Stimulated activated CD4-positive, alpha-beta T cell treated with anti-CD3 and anti-CD28 coated beads, Interleukin-2, amount 100 ng/mL, for 48 hours (primary cell): ENCODE measurements at regions not wholly inside any gene's neighbourhood (a gene's known extent, or its start where the extent isn't known, plus 50 kb on each side); places are given as distances from the start of the nearest gene placed in this dataset.
"Not testable (repeated sequence)": the region's sequence is repeated elsewhere in the genome, so short reads cannot be mapped to it uniquely, and the experiment has no call there.

Source experiments
- DNase-seq, 2 donors: peaks; one replicate each; pipeline ENCODE4 v3.0.0-alpha.2; 2020

DNA sequence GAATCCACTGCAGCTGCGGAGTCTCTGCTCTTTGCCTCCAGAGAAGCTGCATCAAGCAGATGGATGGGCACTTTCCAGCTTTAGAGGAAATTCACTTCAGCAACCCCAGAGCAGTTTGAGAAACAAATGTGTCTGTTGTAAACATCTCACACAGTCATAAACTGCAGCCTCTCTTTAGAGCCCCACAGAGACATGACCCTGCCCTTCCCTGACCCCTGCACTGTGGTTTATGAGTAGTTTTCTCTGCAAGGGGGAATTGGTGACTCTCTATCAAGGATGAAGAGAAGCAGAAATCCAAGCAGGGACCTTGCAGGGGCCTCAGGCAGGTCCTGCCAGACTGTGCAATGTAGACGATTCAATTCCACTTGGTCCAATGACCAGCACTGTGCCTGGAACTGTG, 160.2 kb downstream of the SH2D4B start:
- DNase-seq, result no peak

GRCh38 chr10:80699602-80700039, 161.9 kb downstream of the SH2D4B start:
- DNase-seq, result peak; percentile 78 to 80

DNA sequence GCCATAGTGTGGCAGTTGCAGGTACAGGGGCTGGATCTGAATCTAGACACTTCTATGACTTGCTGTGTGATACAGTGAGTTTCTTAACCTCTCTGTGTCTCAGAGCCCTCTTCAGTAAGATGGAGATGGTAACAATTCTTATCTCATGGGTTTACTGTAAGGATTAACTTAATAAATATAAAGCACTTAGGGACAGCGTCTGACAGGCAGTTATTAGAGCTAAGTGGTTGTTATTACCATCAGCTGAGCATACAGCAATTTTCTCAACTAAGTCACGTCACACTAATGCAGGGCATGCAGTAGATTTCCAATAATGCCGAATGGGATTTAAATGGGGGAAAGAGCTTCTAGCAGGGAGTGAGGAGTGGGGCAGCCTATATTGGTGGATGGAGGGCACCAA, 162.6 kb downstream of the SH2D4B start:
- no peak for DNase-seq

GRCh38 chr10:80700760-80701444, 163.2 kb downstream of the SH2D4B start:
- no peak for DNase-seq

- DNase-seq, result no peak
Measured at GRCh38 chr10:80701706-80702105, 164.0 kb downstream of the SH2D4B start.

DNA sequence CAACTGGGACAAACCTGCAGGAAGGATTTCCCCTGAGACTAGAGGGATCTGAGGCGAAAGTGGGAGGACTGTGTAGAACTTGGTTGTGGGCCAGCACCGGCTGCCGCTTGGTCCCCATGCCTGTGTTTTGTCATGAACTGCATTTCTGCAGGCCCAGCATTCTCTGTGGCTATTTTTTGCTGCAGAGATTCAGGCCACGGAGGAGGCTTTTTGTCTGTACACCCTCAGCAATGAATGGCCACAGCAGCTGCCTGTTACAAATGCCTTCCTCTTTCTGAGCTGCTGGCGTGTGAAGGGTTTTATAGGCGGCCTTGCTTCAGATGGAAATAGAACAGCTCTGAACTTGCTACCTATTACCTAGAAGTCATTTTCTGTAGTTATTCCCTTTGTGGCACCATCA, 164.4 kb downstream of the SH2D4B start:
- DNase-seq, result no peak

GRCh38 chr10:80705899-80706298, 168.2 kb downstream of the SH2D4B start:
- DNase-seq, result no peak

DNA sequence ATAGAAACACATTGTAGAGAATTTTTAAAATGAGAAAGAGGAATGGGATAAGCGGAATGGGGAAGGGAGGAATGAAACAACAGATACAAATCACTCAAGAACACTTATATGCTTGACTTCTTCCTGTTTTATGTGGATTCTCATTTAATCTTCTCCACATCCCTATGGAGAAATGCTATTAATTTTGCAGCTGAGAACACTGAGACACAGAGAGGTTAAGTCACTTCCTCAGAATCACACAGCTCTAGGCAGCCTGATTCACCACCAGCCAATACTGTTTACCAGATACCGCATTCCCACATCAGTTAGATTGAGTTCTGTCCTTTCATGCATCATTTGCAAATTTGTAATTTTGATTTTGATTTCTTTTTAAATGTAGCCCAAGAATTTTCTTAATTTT, 170.5 kb downstream of the SH2D4B start:
- DNase-seq, result no peak

DNA sequence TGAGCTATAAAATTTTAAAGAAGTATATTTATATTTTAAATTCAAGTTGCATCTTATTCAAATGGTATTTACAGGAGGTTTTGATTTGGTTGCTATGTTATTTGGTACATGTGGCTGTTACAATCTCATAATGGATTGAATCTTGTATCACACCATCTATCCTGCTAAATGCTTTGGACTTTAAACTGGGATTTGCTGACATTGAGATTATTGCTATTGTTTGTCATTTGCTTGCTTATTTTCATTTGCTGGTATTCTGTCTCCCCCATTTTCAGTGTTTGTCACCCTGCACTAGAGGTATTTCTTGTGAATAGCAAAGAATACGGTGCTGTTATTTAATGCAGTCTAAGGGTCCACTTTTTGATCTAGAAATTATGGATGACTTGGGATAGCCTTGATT, 171.1 kb downstream of the SH2D4B start:
- DNase-seq, result no peak

DNA sequence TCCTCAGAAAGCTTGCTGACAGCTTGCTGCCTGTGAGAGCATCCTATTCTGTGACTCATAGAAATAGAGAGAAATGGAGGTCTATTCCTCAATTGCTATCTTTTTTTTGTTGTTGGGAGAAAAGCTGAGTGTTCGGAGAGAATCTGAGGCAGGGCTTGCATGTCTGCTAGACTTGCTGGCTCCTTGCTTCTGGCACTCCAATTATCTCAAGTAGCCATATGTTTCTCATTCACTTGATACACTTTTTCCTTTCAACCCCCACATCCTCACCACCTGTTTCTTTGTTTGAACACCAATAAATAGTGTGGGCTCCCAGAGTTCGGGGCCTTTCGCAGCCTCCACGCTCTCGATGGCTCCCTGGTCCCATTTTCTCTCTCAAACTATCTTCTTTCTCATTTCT, 172.2 kb downstream of the SH2D4B start:
- no peak for DNase-seq

- DNase-seq, result no peak
Measured at GRCh38 chr10:80713398-80713928, 175.8 kb downstream of the SH2D4B start.

DNA sequence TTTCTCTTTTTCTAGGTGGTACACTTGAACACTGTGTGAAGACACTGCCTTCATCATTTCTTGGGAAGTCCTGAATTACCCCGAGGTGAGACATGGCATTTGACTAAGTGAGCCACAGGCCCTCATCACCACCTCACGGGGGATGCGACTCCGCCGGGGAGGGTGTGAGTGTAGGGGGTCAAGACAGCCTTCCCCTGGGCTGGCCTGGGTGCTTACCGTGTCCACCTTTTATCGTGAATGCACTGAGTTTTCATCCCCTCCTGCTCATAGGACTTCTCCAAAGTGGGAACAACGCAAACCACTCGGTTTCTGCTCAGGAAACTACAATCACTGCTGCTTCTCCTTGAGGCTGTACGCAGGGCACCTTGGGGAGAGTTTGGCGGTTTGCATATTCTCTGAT, 176.9 kb downstream of the SH2D4B start:
- DNase-seq, result no peak

GRCh38 chr10:80718024-80718423, 180.3 kb downstream of the SH2D4B start:
- DNase-seq, result no peak

DNA sequence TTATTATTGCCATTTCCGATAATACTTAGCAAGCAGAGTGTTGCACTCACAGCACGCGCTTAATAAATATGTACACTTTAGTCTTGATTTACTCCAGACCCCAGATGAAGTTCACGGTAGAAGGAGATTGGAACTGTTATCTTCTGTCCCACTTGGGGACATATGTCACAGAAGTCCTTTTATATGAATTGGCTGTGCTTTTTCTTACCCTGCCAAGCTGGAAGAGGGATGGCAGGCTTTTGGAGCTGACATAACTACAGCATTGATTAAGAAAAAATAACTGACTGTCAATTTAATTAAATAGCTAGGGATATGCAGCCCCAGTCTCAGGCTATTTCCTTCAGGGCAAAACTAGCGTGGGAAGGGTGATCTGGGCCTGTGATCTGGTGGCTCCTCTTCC, 182.2 kb downstream of the SH2D4B start:
- DNase-seq, result no peak

- no peak for DNase-seq
Measured at GRCh38 chr10:80720549-80720948, 182.8 kb downstream of the SH2D4B start.

DNA sequence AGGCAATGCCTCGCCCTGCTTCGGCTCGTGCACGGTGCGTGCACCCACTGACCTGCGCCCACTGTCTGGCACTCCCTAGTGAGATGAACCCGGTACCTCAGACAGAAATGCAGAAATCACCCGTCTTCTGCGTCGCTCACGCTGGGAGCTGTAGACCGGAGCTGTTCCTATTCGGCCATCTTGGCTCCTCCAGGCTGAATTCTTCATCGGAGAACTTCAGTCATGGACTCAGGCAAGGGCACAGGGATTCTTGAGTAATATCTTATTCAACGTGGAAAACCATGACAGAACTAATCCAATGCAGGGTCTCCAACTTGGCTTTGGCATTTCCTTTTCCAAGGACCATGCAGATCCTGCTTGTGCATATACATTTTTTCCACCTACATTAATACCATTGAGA, 190.7 kb downstream of the SH2D4B start:
- not testable (repeated sequence) for DNase-seq

DNA sequence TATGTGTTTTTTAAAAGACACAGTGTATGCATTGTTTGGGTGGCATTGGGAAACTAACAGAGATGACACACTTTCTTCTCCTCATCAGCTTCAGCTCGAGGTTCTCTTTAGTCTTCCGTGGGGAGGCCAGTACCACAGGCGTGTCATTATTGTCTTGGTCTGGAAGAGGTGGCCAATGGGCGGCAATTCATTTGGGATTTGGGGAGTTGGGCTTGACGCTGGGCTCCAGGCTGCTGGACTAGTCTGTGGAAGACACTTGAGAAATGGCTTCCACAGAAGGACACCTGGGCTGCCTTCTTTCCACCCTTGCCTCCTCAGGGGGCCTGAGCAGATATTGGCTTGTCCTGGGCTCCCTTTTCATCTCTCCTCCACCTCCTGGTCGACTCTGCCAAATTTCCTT, 192.2 kb downstream of the SH2D4B start:
- no peak for DNase-seq

DNA sequence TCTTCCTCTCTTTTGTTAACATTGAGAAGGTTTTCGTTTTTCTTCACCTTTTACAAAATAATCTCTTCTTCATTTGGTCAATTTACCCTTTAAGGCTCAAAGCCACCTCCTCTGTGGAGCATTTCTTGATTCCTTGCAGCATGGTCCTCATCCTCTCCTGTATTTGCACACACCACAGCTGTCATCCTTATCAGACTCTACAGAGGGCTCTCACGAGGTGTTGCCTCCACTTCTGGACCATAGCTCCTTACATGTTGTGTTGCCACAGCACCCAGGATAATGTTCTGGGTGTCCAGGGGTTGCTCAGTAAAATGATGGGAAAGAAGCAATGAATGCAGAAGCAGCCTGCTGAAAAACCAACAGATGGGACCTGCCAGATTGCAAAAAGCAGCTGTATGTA, 192.8 kb downstream of the SH2D4B start:
- DNase-seq, result no peak

GRCh38 chr10:80734589-80734988, 196.9 kb downstream of the SH2D4B start:
- DNase-seq, result no peak

DNA sequence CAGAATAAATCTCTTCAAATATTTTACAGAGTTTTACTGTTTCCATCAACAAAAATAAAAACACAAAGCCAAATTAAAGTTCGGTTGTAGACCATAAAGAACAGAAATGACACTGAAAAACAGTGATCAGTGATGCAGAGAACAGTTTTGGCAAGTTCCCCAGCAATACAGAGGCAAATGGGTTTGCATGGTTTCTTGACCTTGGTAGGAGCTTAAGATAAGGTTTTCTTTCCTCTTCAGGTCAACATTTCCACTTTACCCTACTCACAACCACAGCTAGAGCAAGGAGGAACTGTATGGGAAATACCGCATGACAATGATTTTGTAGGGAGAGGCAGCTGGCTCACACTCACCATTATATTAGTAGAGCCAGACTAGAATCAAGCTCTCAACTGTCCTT, 199.5 kb downstream of the SH2D4B start:
- DNase-seq, result no peak

DNA sequence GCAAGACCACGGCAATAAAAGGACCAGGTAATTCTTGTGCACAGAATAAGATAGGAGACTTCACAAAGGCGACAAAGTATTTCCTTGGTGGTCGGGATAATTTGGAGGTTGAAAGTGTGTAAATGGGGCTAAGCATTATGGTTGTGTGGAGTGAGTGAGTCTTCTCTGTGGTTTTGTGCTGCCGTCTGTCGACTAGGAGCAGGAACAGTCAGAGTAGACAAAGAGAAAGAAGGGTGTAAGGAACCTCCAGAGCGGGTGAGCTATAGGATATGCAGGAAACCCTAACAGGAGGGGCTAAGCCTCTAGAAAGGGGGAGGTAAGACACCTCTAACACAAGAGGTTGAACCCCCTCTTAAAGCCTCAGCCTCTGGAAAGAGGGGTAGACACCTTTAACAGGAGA, 201.6 kb downstream of the SH2D4B start:
- DNase-seq, result no peak

GRCh38 chr10:80739963-80740715, 202.4 kb downstream of the SH2D4B start:
- no peak for DNase-seq

DNA sequence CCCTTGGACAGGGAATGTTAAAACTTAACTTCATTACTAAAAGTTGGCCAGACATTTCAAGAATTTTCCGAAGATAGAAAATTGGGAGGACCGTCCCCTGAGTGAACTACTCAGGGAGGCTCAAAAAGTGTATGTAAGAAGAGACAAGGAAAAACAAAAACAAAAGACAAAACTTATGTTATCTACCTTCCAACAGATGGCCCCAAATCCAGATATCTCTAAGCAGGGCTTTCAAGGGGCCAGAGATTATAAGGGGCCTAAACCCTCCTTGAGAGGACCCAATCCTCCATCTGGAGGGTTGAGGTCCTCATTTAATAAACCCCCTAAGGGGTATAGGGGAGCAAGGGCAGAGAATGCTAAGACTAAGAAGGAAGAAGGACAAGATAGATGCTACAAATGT, 203.6 kb downstream of the SH2D4B start:
- no peak for DNase-seq

- DNase-seq, result no peak
Measured at GRCh38 chr10:80750268-80750667, 212.6 kb downstream of the SH2D4B start.
